Ovary (tissue), 7 donors: ENCODE measurements at regions not wholly inside any gene's neighbourhood (a gene's known extent, or its start where the extent isn't known, plus 50 kb on each side); places are given as distances from the start of the nearest gene placed in this dataset.
"Not testable (repeated sequence)": the region's sequence is repeated elsewhere in the genome, so short reads cannot be mapped to it uniquely, and the experiment has no call there.

Experiments
- DNase-seq, 5 donors: peaks; one replicate each; pipeline ENCODE4 v3.0.0-alpha.2; 2019 to 2020
- H3K27ac ChIP-seq, 2 donors: fragments of 200-600 bp; one replicate each; pipeline versions ENCODE4 v1.5.1 to v1.8.0; 2019 to 2022
- H3K27me3 ChIP-seq: fragments of 200-600 bp; one replicate; pipeline ENCODE4 v1.8.0; 2022
- H3K36me3 ChIP-seq: fragments of 200-600 bp; sonication (generic); one replicate; pipeline ENCODE4 v1.5.1; 2019
- H3K4me1 ChIP-seq: one replicate; pipeline ENCODE4 v1.8.1; 2013; ENCODE audit warnings: mild to moderate bottlenecking, moderate library complexity; ENCODE audit not compliant: insufficient read depth
- H3K4me3 ChIP-seq: fragments of 200-600 bp; sonication (generic); one replicate; pipeline ENCODE4 v1.5.1; 2017
- H3K9me3 ChIP-seq, 2 donors: fragments of 200-600 bp in 1 of 2; sonication (generic) in 1 of 2; one replicate each; pipeline versions ENCODE4 v1.5.1 to v1.8.1; 2013 to 2019; ENCODE audit warnings: mild to moderate bottlenecking in 1 of 2, moderate library complexity in 1 of 2
- EP300 ChIP-seq: sonication (generic); formaldehyde crosslinking; IDR thresholded peaks from one replicate; pipeline ENCODE4 v1.6.1; 2017; ENCODE audit warnings: antibody characterized with exemption
- POLR2A ChIP-seq: fragments of 450-650 bp; IDR thresholded peaks from one replicate; pipeline ENCODE4 v1.6.1; 2017; ENCODE audit warnings: antibody characterized with exemption, mild to moderate bottlenecking, moderate library complexity
- WGBS, 3 donors: extraction: QIAGEN DNeasy Blood & Tissue Kit in 1 of 3; methylation state at CpG; one replicate each; pipeline versions ENCODE4 v1.1.5 to v1.1.7; 2013 to 2017; 5-methylcytosine and 5-hydroxymethylcytosine counted together
- intact Hi-C, 4 donors: fragments of 100-400 bp; cut with DNase I; formaldehyde crosslinking; loops; one replicate each; pipeline versions ENCODE4 v1.11.0 to v1.15.1; 2022 to 2023
- TF ChIP-seq, protein P1 (sequence below), 3 donors: fragments of 450-650 bp in 2 of 3; fragments of 200-600 bp in 1 of 3; IDR thresholded peaks; one replicate each; pipeline versions ENCODE4 v1.5.1 to v1.8.0; 2016 to 2022; ENCODE audit warnings: antibody characterized with exemption in 3 of 3, mild to moderate bottlenecking in 1 of 3
- donor health status: DM: no; HTN: no; CAD: no; lungs with moderate emphysema.
- donor health status: DM: no; HTN: no; CAD: no.
- donor health status: Bipolar disorder and iron deficiency.
- donor health status: DM: no; HTN: no; CAD: no.
- donor health status: DM: yes; HTN: yes; CAD: no.

- 21 to 40% (median 40%) methylated on average over 4 of the region's 4 CpGs for WGBS, 3 donors
- DNase-seq = no peak
- Histone ChIP-seq H3K4me1 (no peaks in the 10 kb centered on the region), H3K27ac (no peak overlapping the region), H3K4me3 (no peak overlapping the region), H3K36me3 (no peaks in the 10 kb centered on the region), H3K27me3 (no peaks in the 10 kb centered on the region), H3K9me3 (no peaks in the 10 kb centered on the region)
- TF ChIP-seq EP300 (no peak), POLR2A (no peak)
- TF ChIP-seq, protein P1, sequence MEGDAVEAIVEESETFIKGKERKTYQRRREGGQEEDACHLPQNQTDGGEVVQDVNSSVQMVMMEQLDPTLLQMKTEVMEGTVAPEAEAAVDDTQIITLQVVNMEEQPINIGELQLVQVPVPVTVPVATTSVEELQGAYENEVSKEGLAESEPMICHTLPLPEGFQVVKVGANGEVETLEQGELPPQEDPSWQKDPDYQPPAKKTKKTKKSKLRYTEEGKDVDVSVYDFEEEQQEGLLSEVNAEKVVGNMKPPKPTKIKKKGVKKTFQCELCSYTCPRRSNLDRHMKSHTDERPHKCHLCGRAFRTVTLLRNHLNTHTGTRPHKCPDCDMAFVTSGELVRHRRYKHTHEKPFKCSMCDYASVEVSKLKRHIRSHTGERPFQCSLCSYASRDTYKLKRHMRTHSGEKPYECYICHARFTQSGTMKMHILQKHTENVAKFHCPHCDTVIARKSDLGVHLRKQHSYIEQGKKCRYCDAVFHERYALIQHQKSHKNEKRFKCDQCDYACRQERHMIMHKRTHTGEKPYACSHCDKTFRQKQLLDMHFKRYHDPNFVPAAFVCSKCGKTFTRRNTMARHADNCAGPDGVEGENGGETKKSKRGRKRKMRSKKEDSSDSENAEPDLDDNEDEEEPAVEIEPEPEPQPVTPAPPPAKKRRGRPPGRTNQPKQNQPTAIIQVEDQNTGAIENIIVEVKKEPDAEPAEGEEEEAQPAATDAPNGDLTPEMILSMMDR (IDR thresholded peaks at IDR 0.05) = no peak
- intact Hi-C loops = loop anchor here in 1 of 4 donors (10.0 kb wide), 1 partner anchor 241 kb away; no protein-coding TSS in a partner anchor
Observed at GRCh38 chr1:203996126-203996525, 76.8 kb upstream of the SOX13 start.

- H3K36me3 ChIP-seq, DNase-seq, H3K27ac ChIP-seq, H3K9me3 ChIP-seq, H3K4me3 ChIP-seq, H3K4me1 ChIP-seq, H3K27me3 ChIP-seq: not testable (repeated sequence)
- intact Hi-C loops = loop anchor here in 1 of 4 donors (10.0 kb wide), 1 partner anchor 244 kb away; no protein-coding TSS in a partner anchor
- 89 to 92% (median 91%) methylated on average over 5 of the region's 5 CpGs for WGBS, 3 donors
Observed at GRCh38 chr1:203998571-203998970, 74.3 kb upstream of the SOX13 start.

DNA sequence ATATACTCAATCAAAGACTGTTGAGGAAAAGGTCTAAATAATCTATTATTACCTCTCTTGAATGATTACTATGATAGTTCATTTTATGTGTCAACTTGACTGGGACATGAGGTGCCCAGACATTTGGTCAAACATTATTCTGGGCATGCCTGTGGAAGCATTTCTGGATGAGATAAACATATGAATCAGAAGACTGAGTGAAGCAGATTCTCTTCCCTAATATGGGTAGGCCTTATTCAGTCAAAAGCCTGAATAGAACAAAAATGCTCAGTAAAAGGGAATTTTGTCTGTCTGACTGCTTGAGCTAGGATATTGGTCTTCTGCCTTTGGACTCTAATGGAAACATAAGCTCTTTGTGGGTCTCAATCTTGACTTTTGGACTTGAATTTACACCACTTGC, 73.3 kb upstream of the SOX13 start:
- Histone ChIP-seq H3K27me3 (no peaks in the 10 kb centered on the region), H3K4me3 (no peak overlapping the region), H3K27ac (no peak overlapping the region), H3K4me1 (no peaks in the 10 kb centered on the region), H3K9me3 (no peaks in the 10 kb centered on the region), H3K36me3 (no peaks in the 10 kb centered on the region)
- DNase-seq = no peak
- no peak for TF ChIP-seq POLR2A
- intact Hi-C loops = loop anchor here in 1 of 4 donors (10.0 kb wide), 1 partner anchor 245 kb away; no protein-coding TSS in a partner anchor

DNA sequence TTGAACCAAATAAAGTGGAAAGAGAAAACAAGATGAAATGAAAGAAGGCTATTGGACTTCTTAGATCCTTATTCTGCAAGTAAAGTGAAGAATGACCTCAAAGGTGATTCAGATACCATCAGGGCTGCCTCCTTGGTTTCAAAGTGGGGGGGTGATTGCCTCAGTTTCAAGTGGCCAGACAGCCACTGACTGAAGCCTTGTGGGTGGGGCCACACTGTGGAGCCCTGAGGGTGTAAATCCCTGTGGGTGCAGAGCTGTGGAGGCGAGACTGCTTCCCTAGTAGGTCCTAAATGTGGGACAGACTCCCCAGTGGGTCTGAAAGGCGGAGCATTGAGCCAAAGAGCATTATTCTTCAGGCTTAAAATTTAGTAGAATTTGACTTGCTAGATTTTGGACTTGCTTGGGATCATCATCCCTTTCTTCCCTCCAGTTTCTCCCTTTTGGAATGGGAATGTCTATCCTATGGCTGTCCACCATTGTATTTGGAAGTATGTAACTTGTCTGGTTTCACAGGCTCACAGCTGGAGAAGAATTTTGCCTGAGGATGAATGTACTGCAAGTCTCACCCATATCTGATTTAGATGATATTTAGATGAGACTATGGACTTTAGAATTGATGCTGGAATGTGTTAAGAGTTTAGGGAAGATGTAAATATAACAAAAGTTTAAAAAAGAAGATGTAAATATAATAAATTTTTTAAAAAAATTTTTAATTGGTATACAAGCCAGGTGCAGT, 71.6 kb upstream of the SOX13 start:
- Histone ChIP-seq H3K36me3 (no peaks in the 10 kb centered on the region), H3K27ac (no peak overlapping the region), H3K27me3 (no peaks in the 10 kb centered on the region), H3K4me3 (no peak overlapping the region), H3K4me1 (no peaks in the 10 kb centered on the region), H3K9me3 (no peaks in the 10 kb centered on the region)
- no peak for DNase-seq
- TF ChIP-seq EP300 = no peak
- intact Hi-C loops = no loop called here
- 89 to 93% (median 91%) methylated on average over 2 of the region's 2 CpGs for WGBS, 3 donors

DNA sequence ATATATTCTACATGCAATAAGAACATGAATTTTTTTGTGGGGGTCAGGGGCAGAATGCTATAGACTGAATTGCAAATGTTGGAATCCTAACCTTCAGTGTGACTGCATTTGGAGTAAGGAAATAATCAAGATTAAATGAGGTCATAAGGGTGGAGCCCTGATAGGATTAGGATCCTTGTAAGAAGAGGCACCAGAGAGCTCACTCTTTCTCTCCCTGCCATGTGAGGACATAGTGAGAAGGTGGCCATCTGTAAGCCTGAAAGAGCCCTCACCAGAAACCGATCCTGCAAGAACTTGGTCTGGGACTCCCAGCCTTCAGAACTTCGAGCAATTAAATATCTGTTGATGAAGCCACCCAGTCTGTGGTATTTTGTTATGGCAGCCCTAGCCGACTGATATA, 70.3 kb upstream of the SOX13 start:
- 55 to 83% (median 58%) methylated on average over 3 of the region's 3 CpGs for WGBS, 3 donors
- DNase-seq = no peak

GRCh38 chr1:204003536-204003935, 69.4 kb upstream of the SOX13 start:
- Histone ChIP-seq H3K27ac (no peak overlapping the region), H3K36me3 (no peaks in the 10 kb centered on the region), H3K4me3 (no peak overlapping the region), H3K27me3 (no peaks in the 10 kb centered on the region), H3K9me3 (no peaks in the 10 kb centered on the region), H3K4me1 (no peaks in the 10 kb centered on the region)
- intact Hi-C loops = no loop called here
- 22 to 54% (median 29%) methylated on average over 1 of the region's 1 CpG for WGBS, 3 donors
- no peak for DNase-seq
- TF ChIP-seq EP300 (no peak), POLR2A (no peak)
- TF ChIP-seq, protein P1 (IDR thresholded peaks at IDR 0.05) = no peak

More for the DNA sequence above, 70.3 kb upstream of the SOX13 start:
- no peaks in the 10 kb centered on the region for H3K4me1 ChIP-seq
- TF ChIP-seq POLR2A (no peak), EP300 (no peak)
- TF ChIP-seq, protein P1 (IDR thresholded peaks at IDR 0.05) = no peak
- intact Hi-C loops = no loop called here
- H3K9me3 ChIP-seq = no peaks in the 10 kb centered on the region
- H3K36me3 ChIP-seq = no peaks in the 10 kb centered on the region
- no peaks in the 10 kb centered on the region for H3K27me3 ChIP-seq
- no peak overlapping the region for H3K4me3 ChIP-seq
- no peak overlapping the region for H3K27ac ChIP-seq
